ENCODE measurements at regions not wholly inside any gene's neighbourhood (a gene's known extent, or its start where the extent isn't known, plus 50 kb on each side); places are given as distances from the start of the nearest gene placed in this dataset.

DNA sequence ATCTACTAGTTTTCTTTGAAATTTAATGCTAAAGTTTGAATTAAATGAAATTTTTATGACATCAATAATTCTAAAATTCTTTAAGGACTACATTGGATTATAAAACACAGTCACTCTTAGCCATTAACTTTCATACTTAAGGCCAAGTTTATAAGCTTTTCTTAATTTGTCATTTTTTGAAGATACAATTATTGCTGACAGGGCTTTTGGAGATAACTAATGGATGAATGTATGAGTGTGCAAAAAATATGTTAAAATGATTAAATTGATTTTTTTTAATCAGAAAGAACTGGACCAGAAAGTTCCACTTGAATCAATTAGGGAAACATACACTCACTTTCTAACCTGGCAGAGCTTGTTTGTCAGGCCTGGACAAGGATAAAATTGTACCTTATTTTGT is 70.3 kb upstream of the CHODL start:
- TF ChIP-seq, protein P1, sequence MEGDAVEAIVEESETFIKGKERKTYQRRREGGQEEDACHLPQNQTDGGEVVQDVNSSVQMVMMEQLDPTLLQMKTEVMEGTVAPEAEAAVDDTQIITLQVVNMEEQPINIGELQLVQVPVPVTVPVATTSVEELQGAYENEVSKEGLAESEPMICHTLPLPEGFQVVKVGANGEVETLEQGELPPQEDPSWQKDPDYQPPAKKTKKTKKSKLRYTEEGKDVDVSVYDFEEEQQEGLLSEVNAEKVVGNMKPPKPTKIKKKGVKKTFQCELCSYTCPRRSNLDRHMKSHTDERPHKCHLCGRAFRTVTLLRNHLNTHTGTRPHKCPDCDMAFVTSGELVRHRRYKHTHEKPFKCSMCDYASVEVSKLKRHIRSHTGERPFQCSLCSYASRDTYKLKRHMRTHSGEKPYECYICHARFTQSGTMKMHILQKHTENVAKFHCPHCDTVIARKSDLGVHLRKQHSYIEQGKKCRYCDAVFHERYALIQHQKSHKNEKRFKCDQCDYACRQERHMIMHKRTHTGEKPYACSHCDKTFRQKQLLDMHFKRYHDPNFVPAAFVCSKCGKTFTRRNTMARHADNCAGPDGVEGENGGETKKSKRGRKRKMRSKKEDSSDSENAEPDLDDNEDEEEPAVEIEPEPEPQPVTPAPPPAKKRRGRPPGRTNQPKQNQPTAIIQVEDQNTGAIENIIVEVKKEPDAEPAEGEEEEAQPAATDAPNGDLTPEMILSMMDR (IDR thresholded peaks at IDR 0.05; ENCODE audit: low read depth, low read length), result no peak
- no peak for TF ChIP-seq EZH2phosphoT487 (IDR thresholded peaks at IDR 0.05; ENCODE audit: low read depth)
